Esophagus muscularis mucosa (tissue), 4 donors: ENCODE measurements at regions not wholly inside any gene's neighbourhood (a gene's known extent, or its start where the extent isn't known, plus 50 kb on each side); places are given as distances from the start of the nearest gene placed in this dataset.

Source experiments
- DNase-seq: peaks from one replicate; pipeline ENCODE4 v3.0.0-alpha.2; 2017; ENCODE audit errors: extremely low spot score
- H3K27ac ChIP-seq, 4 donors: fragments of 200-600 bp; sonication (generic); replicated peaks in 1 of 4; 1 replicate in 3 of 4; 2 replicates in 1 of 4; pipeline ENCODE4 v1.5.1; 2016 to 2019; ENCODE audit warnings: mild to moderate bottlenecking in 1 of 4
- H3K27me3 ChIP-seq, 4 donors: fragments of 200-600 bp; sonication (generic); one replicate each; pipeline versions ENCODE4 v1.5.1 to v1.6.0; 2016 to 2019
- H3K36me3 ChIP-seq, 4 donors: fragments of 200-600 bp; sonication (generic); one replicate each; pipeline ENCODE4 v1.5.1; 2016 to 2019
- H3K4me1 ChIP-seq, 4 donors: fragments of 200-600 bp; sonication (generic); one replicate each; pipeline ENCODE4 v1.5.1; 2016 to 2019
- H3K4me3 ChIP-seq, 4 donors: fragments of 200-600 bp; sonication (generic); 1 replicate in 2 of 4; 2 replicates in 2 of 4; pipeline ENCODE4 v1.5.1; 2016 to 2019; ENCODE audit warnings: mild to moderate bottlenecking in 4 of 4, moderate library complexity in 1 of 4
- H3K9me3 ChIP-seq, 4 donors: fragments of 200-600 bp; sonication (generic); 1 replicate in 3 of 4; 2 replicates in 1 of 4; pipeline ENCODE4 v1.5.1; 2016 to 2019
- EP300 ChIP-seq: sonication (generic); formaldehyde crosslinking; IDR thresholded peaks from one replicate; pipeline ENCODE4 v1.6.1; 2017; ENCODE audit warnings: antibody characterized with exemption
- POLR2A ChIP-seq: fragments of 450-650 bp; IDR thresholded peaks from one replicate; pipeline ENCODE4 v1.6.1; 2017; ENCODE audit warnings: antibody characterized with exemption, moderate library complexity, mild to moderate bottlenecking, low read depth
- POLR2AphosphoS5 ChIP-seq, 2 donors: sonication (generic); formaldehyde crosslinking; IDR thresholded peaks; one replicate each; pipeline ENCODE4 v1.6.1; 2017; ENCODE audit warnings: antibody characterized with exemption in 2 of 2
- WGBS: methylation state at CpG from one replicate; pipeline ENCODE4 v1.1.5; 2018; 5-methylcytosine and 5-hydroxymethylcytosine counted together
- intact Hi-C: fragments of 100-400 bp; cut with DNase I; formaldehyde crosslinking; loops from one replicate; pipeline ENCODE4 v1.15.1; 2023
- TF ChIP-seq, protein P1 (sequence below), 3 experiments: fragments of 200-600 bp in 2 of 3; fragments of 450-650 bp in 1 of 3; sonication (generic) in 2 of 3; IDR thresholded peaks; one replicate each; pipeline ENCODE4 v1.5.1; 2017 to 2019; ENCODE audit warnings: antibody characterized with exemption in 3 of 3, mild to moderate bottlenecking in 2 of 3, moderate library complexity in 1 of 3

DNA sequence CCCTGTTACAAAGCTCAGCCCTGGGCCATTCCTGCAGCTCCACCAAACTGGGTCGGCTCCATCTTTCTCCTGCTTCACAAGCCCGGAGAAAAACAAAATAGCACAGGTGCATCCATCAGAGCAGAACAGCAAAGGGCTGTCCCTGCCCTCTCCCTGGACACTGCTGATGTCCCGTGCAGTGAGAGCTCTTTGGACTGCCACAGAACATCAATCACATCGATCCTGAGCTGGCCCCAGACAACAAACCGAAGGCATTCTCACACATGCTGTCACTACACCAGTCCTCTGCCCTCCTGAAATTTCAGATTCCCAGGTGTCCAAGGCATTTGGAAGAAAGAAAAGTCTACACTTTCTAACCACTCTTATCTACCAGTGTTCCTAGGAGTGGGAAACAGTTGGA lies 427.1 kb upstream of the ZMIZ1 start:
- TF ChIP-seq POLR2AphosphoS5 (IDR thresholded peaks at IDR 0.05) (no peak), EP300 (no peak)
- TF ChIP-seq, protein P1, sequence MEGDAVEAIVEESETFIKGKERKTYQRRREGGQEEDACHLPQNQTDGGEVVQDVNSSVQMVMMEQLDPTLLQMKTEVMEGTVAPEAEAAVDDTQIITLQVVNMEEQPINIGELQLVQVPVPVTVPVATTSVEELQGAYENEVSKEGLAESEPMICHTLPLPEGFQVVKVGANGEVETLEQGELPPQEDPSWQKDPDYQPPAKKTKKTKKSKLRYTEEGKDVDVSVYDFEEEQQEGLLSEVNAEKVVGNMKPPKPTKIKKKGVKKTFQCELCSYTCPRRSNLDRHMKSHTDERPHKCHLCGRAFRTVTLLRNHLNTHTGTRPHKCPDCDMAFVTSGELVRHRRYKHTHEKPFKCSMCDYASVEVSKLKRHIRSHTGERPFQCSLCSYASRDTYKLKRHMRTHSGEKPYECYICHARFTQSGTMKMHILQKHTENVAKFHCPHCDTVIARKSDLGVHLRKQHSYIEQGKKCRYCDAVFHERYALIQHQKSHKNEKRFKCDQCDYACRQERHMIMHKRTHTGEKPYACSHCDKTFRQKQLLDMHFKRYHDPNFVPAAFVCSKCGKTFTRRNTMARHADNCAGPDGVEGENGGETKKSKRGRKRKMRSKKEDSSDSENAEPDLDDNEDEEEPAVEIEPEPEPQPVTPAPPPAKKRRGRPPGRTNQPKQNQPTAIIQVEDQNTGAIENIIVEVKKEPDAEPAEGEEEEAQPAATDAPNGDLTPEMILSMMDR (IDR thresholded peaks at IDR 0.05), result no peak
- Histone ChIP-seq H3K4me1 (peaks cover 0 to 10% (median 9%) of the 10 kb centered on the region in 4 donors), H3K27me3 (no peaks in the 10 kb centered on the region), H3K4me3 (no peak overlapping the region), H3K36me3 (no peaks in the 10 kb centered on the region), H3K27ac (no peak overlapping the region), H3K9me3 (peaks cover 0 to 5% (median 0%) of the 10 kb centered on the region in 4 donors)
- intact Hi-C loops, result no loop called here
- DNase-seq, result no peak
- WGBS, result 83% methylated on average over 5 of the region's 5 CpGs

DNA sequence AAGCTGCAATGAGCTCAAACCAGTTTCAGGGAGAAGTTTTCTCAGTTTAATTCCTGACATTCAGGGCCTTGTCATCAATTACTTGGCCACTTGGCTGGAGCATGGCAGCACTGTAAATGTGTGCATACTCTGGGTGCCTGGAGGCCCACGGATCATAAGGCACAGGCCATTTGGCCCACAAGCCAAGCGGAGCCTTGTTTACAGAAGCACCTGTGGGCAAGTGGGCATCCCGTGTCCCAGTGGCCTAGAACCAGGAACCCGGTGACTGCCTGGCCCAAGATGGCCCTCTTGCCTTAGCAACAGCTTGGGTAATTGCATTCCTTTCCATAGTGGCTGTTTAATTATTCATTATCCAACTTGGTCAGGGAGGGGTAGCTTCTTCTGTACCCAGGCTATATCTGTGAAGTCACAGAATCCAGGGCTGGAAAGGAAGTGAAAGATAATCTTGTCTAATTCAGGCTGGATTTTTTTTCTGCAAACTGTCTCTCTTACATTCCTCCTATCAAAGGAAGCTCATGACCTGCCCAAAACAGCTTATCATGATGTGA lies 426.4 kb upstream of the ZMIZ1 start:
- Histone ChIP-seq H3K9me3 (peaks cover 0 to 5% (median 0%) of the 10 kb centered on the region in 4 donors), H3K36me3 (no peaks in the 10 kb centered on the region), H3K4me3 (no peak overlapping the region), H3K4me1 (peaks cover 0 to 10% (median 9%) of the 10 kb centered on the region in 4 donors), H3K27ac (no peak overlapping the region), H3K27me3 (no peaks in the 10 kb centered on the region)
- WGBS, result 100% methylated on average over 3 of the region's 4 CpGs
- intact Hi-C loops, result no loop called here
- no peak for TF ChIP-seq EP300
- TF ChIP-seq POLR2AphosphoS5 (IDR thresholded peaks at IDR 0.05), result no peak
- TF ChIP-seq, protein P1 (IDR thresholded peaks at IDR 0.05), result no peak
- no peak for TF ChIP-seq POLR2A
- DNase-seq, result no peak

DNA sequence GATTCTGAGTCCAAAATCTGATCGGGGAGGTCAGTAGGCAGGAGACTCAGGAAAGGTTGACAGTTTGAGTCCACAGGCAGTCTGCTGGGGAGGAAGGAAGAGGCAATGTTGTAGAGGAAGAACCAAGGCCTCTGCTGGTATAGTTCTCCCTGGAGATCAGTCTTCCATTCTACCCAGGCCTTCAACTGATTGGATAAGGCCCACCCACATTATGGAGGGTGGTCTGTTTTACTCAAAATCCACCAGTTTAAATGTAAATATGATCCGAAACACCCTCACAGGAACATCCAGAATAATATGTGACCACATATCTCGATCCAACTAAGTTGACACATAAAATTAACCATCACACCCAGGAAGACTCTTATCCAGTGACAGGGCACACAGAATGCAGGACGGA lies 425.3 kb upstream of the ZMIZ1 start:
- Histone ChIP-seq H3K27me3 (no peaks in the 10 kb centered on the region), H3K4me3 (no peak overlapping the region), H3K36me3 (no peaks in the 10 kb centered on the region), H3K9me3 (peaks cover 0 to 5% (median 0%) of the 10 kb centered on the region in 4 donors), H3K27ac (no peak overlapping the region), H3K4me1 (peaks cover 0 to 10% (median 9%) of the 10 kb centered on the region in 4 donors)
- WGBS, result 94% methylated on average over 4 of the region's 4 CpGs
- intact Hi-C loops, result no loop called here
- TF ChIP-seq EP300 (no peak), POLR2AphosphoS5 (IDR thresholded peaks at IDR 0.05) (no peak), POLR2A (no peak)
- TF ChIP-seq, protein P1 (IDR thresholded peaks at IDR 0.05), result no peak
- no peak for DNase-seq

DNA sequence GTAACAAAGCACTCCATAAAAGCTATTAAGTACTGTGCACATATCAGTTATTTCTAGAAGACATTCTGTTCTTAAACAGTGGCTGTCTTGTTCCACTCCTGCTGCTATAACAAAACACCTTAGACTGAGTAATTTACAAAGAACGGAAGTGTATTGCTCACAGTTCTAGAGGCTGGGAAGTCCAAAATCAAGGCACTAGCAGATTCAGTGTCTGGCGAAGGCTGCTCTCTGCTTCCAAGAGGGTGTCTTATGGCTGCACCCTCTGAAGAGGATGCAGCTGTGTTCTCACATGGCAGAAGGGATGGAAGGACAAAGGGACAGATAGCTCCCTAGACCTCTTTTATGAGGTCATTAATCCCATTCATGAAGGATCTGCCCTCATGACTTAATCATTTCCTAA lies 424.2 kb upstream of the ZMIZ1 start:
- no peak for DNase-seq
- Histone ChIP-seq H3K4me3 (no peak overlapping the region), H3K9me3 (peaks cover 0 to 5% (median 0%) of the 10 kb centered on the region in 4 donors), H3K36me3 (no peaks in the 10 kb centered on the region), H3K27ac (no peak overlapping the region), H3K4me1 (peaks cover 0 to 10% (median 9%) of the 10 kb centered on the region in 4 donors), H3K27me3 (no peaks in the 10 kb centered on the region)
- 88% methylated on average over 2 of the region's 2 CpGs for whole genome bisulfite sequencing
- intact Hi-C loops, result no loop called here
- TF ChIP-seq POLR2A, result no peak
- TF ChIP-seq, protein P1 (IDR thresholded peaks at IDR 0.05), result no peak
- no peak for TF ChIP-seq EP300
- TF ChIP-seq POLR2AphosphoS5 (IDR thresholded peaks at IDR 0.05), result no peak

DNA sequence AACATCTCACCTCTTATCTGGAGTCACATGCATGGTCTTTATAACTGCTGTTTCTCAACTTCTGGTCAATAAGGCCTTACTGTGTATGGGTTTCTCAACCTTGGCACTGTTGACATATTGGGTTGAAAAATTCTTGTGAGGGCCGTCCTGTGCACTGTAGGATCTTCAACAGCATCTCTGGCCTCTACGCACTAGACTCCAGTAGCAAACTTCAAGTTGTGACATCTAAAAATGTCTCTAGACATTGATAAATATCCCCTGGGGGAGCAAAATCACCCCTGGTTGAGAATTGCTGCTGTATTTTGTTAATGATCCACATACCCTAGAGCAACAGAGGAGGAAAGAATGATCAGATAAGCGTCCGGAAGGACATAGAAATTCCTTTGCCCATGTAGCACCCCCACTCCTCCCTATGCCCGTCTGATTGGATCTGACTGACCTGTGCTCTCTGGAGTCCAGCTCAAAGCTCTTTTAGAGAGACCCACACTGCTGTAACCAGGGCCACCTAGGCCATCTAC lies 423.5 kb upstream of the ZMIZ1 start:
- peaks cover 0 to 15% (median 9%) of the 10 kb centered on the region in 4 donors for H3K4me1 ChIP-seq
- intact Hi-C loops, result no loop called here
- no peaks in the 10 kb centered on the region for H3K27me3 ChIP-seq
- H3K9me3 ChIP-seq, result peaks cover 0 to 5% (median 0%) of the 10 kb centered on the region in 4 donors
- no peak overlapping the region for H3K4me3 ChIP-seq
- TF ChIP-seq POLR2AphosphoS5 (IDR thresholded peaks at IDR 0.05), result no peak
- TF ChIP-seq, protein P1 (IDR thresholded peaks at IDR 0.05), result no peak
- TF ChIP-seq EP300, result no peak
- TF ChIP-seq POLR2A, result no peak
- no peak overlapping the region for H3K27ac ChIP-seq
- DNase-seq, result no peak
- 94% methylated on average over 5 of the region's 5 CpGs for WGBS
- H3K36me3 ChIP-seq, result no peaks in the 10 kb centered on the region
